DMS79 treated with DMSO at 0.1 percent for 48 hours (cell line): ENCODE measurements at regions not wholly inside any gene's neighbourhood (a gene's known extent, or its start where the extent isn't known, plus 50 kb on each side); places are given as distances from the start of the nearest gene placed in this dataset.

Experiments
- DNase-seq: peaks from one replicate; lab custom pipeline; 2025; lab: John Stamatoyannopoulos, UW

GRCh38 chr2:144079803-144080202 lies 440.1 kb downstream of the ZEB2 start:
- no peak for DNase-seq

GRCh38 chr2:144078802-144079724 lies 440.9 kb downstream of the ZEB2 start:
- DNase-seq: peak; percentile 87

- peak; percentile 19 for DNase-seq
Observed at GRCh38 chr2:144078106-144078505, 441.8 kb downstream of the ZEB2 start.

GRCh38 chr2:144074450-144074849 lies 445.5 kb downstream of the ZEB2 start:
- no peak for DNase-seq

- no peak for DNase-seq
Observed at GRCh38 chr2:144071461-144071860, 448.5 kb downstream of the ZEB2 start.

- no peak for DNase-seq
Observed at GRCh38 chr2:144067506-144067905, 452.4 kb downstream of the ZEB2 start.

- DNase-seq: no peak
Observed at GRCh38 chr2:144063602-144064001, 456.3 kb downstream of the ZEB2 start.

GRCh38 chr2:144054911-144055310 lies 465.0 kb downstream of the ZEB2 start:
- no peak for DNase-seq

- no peak for DNase-seq
Observed at GRCh38 chr2:144052083-144052482, 467.8 kb downstream of the ZEB2 start.

- DNase-seq: no peak
Observed at GRCh38 chr2:144049137-144049536, 470.8 kb downstream of the ZEB2 start.

GRCh38 chr2:144048631-144049060 lies 471.3 kb downstream of the ZEB2 start:
- DNase-seq: no peak

- DNase-seq: no peak
Observed at GRCh38 chr2:144042751-144043150, 477.2 kb downstream of the ZEB2 start.

GRCh38 chr2:144041612-144042011 lies 478.3 kb downstream of the ZEB2 start:
- no peak for DNase-seq

- no peak for DNase-seq
Observed at GRCh38 chr2:144040834-144041233, 479.1 kb downstream of the ZEB2 start.

GRCh38 chr2:144032566-144032965 lies 487.4 kb downstream of the ZEB2 start:
- DNase-seq: no peak

- peak; percentile 90 for DNase-seq
Observed at GRCh38 chr2:144030791-144031190, 489.1 kb downstream of the ZEB2 start.

GRCh38 chr2:144027593-144027992 lies 492.3 kb downstream of the ZEB2 start:
- DNase-seq: no peak

GRCh38 chr2:144026753-144027152 lies 493.2 kb downstream of the ZEB2 start:
- no peak for DNase-seq

- no peak for DNase-seq
Observed at GRCh38 chr2:144020047-144020446, 499.9 kb downstream of the ZEB2 start.

- DNase-seq: no peak
Observed at GRCh38 chr2:144015655-144016245, 504.2 kb downstream of the ZEB2 start.

- DNase-seq: no peak
Observed at GRCh38 chr2:144015036-144015435, 504.9 kb downstream of the ZEB2 start.

GRCh38 chr2:144014103-144014502 lies 505.8 kb downstream of the ZEB2 start:
- DNase-seq: no peak

- DNase-seq: no peak
Observed at GRCh38 chr2:144012304-144012703, 507.6 kb downstream of the ZEB2 start.
